Keratinocyte (primary cell): ENCODE measurements at regions not wholly inside any gene's neighbourhood (a gene's known extent, or its start where the extent isn't known, plus 50 kb on each side); places are given as distances from the start of the nearest gene placed in this dataset.

Experiments used
- DNase-seq: peaks from one replicate; pipeline ENCODE4 v3.0.0-alpha.2; 2011; ENCODE audit warnings: low read depth, missing footprints, low spot score
- FAIRE-seq: peaks from 2 replicates; lab custom pipeline; 2011; peaks lifted over from hg19 to GRCh38; lab: Jason Lieb, UNC
- H2AFZ ChIP-seq: 2 replicates; pipeline ENCODE4 v1.6.0; 2012; ENCODE audit warnings: low read length, control low read depth, inconsistent platforms; ENCODE audit not compliant: control insufficient read depth
- H3K27ac ChIP-seq: 2 replicates; pipeline ENCODE4 v1.5.1; 2011; ENCODE audit warnings: low read length; ENCODE audit not compliant: control insufficient read depth, insufficient read depth
- H3K27me3 ChIP-seq: 3 replicates; pipeline ENCODE4 v1.6.0; 2011; ENCODE audit warnings: low read length; ENCODE audit not compliant: control insufficient read depth, insufficient read depth; ENCODE audit errors: extremely low read depth
- H3K36me3 ChIP-seq, 2 experiments: 2 replicates in 1 of 2; 3 replicates in 1 of 2; pipeline ENCODE4 v1.5.1; 2011; ENCODE audit warnings: low read length in 2 of 2, mild to moderate bottlenecking in 1 of 2; ENCODE audit not compliant: control insufficient read depth in 2 of 2, insufficient read depth in 2 of 2; ENCODE audit errors: extremely low read depth in 1 of 2
- H3K4me1 ChIP-seq: 3 replicates; pipeline ENCODE4 v1.5.1; 2011; ENCODE audit warnings: low read length; ENCODE audit not compliant: control insufficient read depth, insufficient read depth; ENCODE audit errors: extremely low read depth
- H3K4me2 ChIP-seq: 3 replicates; pipeline ENCODE4 v1.6.0; 2011; ENCODE audit warnings: low read depth, low read length; ENCODE audit not compliant: control insufficient read depth, insufficient read depth; ENCODE audit errors: extremely low read depth
- H3K4me3 ChIP-seq, 3 experiments: fragments of 200-600 bp in 1 of 3; sonication (generic) in 1 of 3; 2 replicates in 2 of 3; 3 replicates in 1 of 3; pipeline ENCODE4 v1.5.1; 2011 to 2016; ENCODE audit warnings: low read length in 3 of 3, mild to moderate bottlenecking in 3 of 3, control low read depth in 2 of 3, inconsistent platforms in 1 of 3, low read depth in 1 of 3, mixed read lengths in 1 of 3, mixed run types in 1 of 3, moderate library complexity in 1 of 3; ENCODE audit not compliant: control insufficient read depth in 2 of 3, insufficient read depth in 2 of 3; ENCODE audit errors: extremely low read depth in 1 of 3
- H3K79me2 ChIP-seq: 2 replicates; pipeline ENCODE4 v1.6.0; 2012; ENCODE audit warnings: low read length; ENCODE audit not compliant: control insufficient read depth, insufficient read depth
- H3K9ac ChIP-seq: 3 replicates; pipeline ENCODE4 v1.6.0; 2011; ENCODE audit warnings: low read length; ENCODE audit not compliant: control insufficient read depth, insufficient read depth; ENCODE audit errors: extremely low read depth
- H3K9me1 ChIP-seq: 3 replicates; pipeline ENCODE4 v1.6.0; 2011; ENCODE audit warnings: low read length; ENCODE audit not compliant: control insufficient read depth, insufficient read depth; ENCODE audit errors: extremely low read depth
- H3K9me3 ChIP-seq: 2 replicates; pipeline ENCODE4 v1.5.1; 2012; ENCODE audit warnings: low read depth, low read length; ENCODE audit not compliant: control insufficient read depth
- H4K20me1 ChIP-seq: 3 replicates; pipeline ENCODE4 v1.6.0; 2011; ENCODE audit warnings: low read length; ENCODE audit not compliant: control insufficient read depth, insufficient read depth; ENCODE audit errors: extremely low read depth
- CTCF ChIP-seq, 3 experiments: IDR thresholded peaks in 1 of 3; conservative IDR thresholded peaks in 1 of 3; optimal IDR thresholded peaks in 1 of 3; 2 replicates in 2 of 3; 3 replicates in 1 of 3; pipeline versions ENCODE3 to v1.5.1; 2011; ENCODE audit warnings: low read length in 3 of 3, mild to moderate bottlenecking in 3 of 3, moderate library complexity in 2 of 3, control low read depth in 1 of 3, inconsistent platforms in 1 of 3; ENCODE audit not compliant: insufficient read depth in 2 of 3; ENCODE audit errors: extremely low read depth in 1 of 3
- EZH2 ChIP-seq: IDR thresholded peaks from one replicate; pipeline ENCODE4 v1.6.1; 2012; ENCODE audit warnings: inconsistent platforms, mild to moderate bottlenecking, low read length, moderate library complexity
- dilution Hi-C: fragments of 300-500 bp; cut with MboI; formaldehyde crosslinking; loops from one replicate; pipeline ENCODE4 v1.7.0; 2020; ENCODE audit warnings: low sequenced_read_pairs; ENCODE audit not compliant: extremely low pct_ligation_motif_present

DNA sequence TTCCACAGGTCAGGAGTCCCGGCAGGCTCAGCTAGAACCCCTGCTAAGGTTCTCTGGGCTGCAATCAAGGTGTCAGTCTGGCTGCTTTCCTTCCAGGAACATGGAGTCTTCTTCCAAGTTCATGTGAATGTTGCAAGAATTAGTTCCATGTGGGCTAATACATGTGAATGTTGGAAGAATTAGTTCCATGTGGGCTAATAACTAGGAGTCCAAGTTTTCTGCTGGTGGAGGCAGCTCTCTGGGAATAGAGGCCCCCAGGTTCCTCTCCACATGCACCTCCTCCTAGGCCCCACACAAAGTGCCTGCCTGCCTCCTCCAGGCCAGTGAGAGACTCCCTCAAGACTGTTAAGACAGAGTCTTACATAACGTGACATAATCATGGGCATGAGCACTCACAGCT, 140.8 kb upstream of the SLC35G4 start:
- Histone ChIP-seq H3K79me2 (no peaks in the 10 kb centered on the region), H3K9ac (no peak overlapping the region), H3K4me3 (no peak overlapping the region), H3K4me2 (no peak overlapping the region), H3K4me1 (no peaks in the 10 kb centered on the region), H3K27me3 (no peaks in the 10 kb centered on the region), H3K9me3 (no peaks in the 10 kb centered on the region), H4K20me1 (no peaks in the 10 kb centered on the region), H3K27ac (no peak overlapping the region), H2AFZ (no peak overlapping the region), H3K36me3 (no peaks in the 10 kb centered on the region), H3K9me1 (no peaks in the 10 kb centered on the region)
- no peak for TF ChIP-seq EZH2
- TF ChIP-seq CTCF (optimal IDR thresholded peaks at IDR 0.05 in 1 of 3, IDR thresholded peaks at IDR 0.05 in 1 of 3, conservative IDR thresholded peaks at IDR 0.05 in 1 of 3; ENCODE audit: extremely low read depth in 1 of 3, insufficient read depth in 2 of 3, low read length in 3 of 3): no peak
- DNase-seq: no peak
- no peak for FAIRE-seq
- dilution Hi-C loops: no loop called here

DNA sequence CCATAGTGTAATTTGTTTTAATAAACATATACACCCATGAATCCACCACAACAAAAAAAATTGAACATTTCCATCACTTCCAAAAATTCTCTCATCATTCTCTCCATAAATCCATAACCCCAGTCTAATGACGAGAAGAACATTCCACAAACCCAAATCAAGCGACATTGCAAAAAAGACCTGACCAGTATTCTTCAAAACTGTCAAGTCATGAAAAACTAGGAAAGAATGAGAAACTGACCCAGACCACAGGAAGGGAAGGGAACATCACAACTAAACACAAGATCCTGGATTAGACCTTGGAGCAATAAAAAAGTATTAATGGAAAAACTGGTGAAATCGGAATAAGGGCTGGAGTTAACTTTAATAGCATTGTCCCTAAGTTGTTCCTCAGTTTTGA, 141.3 kb upstream of the SLC35G4 start:
- H3K27ac ChIP-seq: no peak overlapping the region
- FAIRE-seq (no peak), DNase-seq (no peak)
- no peak overlapping the region for H3K4me3 ChIP-seq
- H3K4me1 ChIP-seq: no peaks in the 10 kb centered on the region
- no peak overlapping the region for H3K4me2 ChIP-seq
- H3K27me3 ChIP-seq: no peaks in the 10 kb centered on the region
- H3K9ac ChIP-seq: no peak overlapping the region
- no peaks in the 10 kb centered on the region for H4K20me1 ChIP-seq
- H2AFZ ChIP-seq: no peak overlapping the region
- H3K36me3 ChIP-seq: no peaks in the 10 kb centered on the region
- H3K9me3 ChIP-seq: no peaks in the 10 kb centered on the region
- dilution Hi-C loops: no loop called here
- TF ChIP-seq CTCF (optimal IDR thresholded peaks at IDR 0.05 in 1 of 3, IDR thresholded peaks at IDR 0.05 in 1 of 3, conservative IDR thresholded peaks at IDR 0.05 in 1 of 3; ENCODE audit: extremely low read depth in 1 of 3, insufficient read depth in 2 of 3, low read length in 3 of 3) (no peak), EZH2 (no peak)
- H3K9me1 ChIP-seq: no peaks in the 10 kb centered on the region
- H3K79me2 ChIP-seq: no peaks in the 10 kb centered on the region
